OCI-LY1 (cell line): ENCODE measurements at regions not wholly inside any gene's neighbourhood (a gene's known extent, or its start where the extent isn't known, plus 50 kb on each side); places are given as distances from the start of the nearest gene placed in this dataset.

Source experiments
- H2AFZ ChIP-seq: fragments of 200-600 bp; sonication (generic), shearing (Covaris generic); 2 replicates; pipeline ENCODE4 v1.6.0; 2014; ENCODE audit warnings: antibody characterized with exemption, mild to moderate bottlenecking, low read length
- H3F3A ChIP-seq: fragments of 200-600 bp; sonication (generic), shearing (Covaris generic); 2 replicates; pipeline ENCODE4 v1.6.0; 2014; ENCODE audit warnings: mild to moderate bottlenecking, antibody characterized with exemption, low read length, moderate library complexity; ENCODE audit not compliant: insufficient read depth
- H3K27ac ChIP-seq: fragments of 200-600 bp; sonication (generic); 2 replicates; pipeline ENCODE4 v1.5.1; 2014; ENCODE audit warnings: low read length, mixed run types, mild to moderate bottlenecking, low read depth; ENCODE audit not compliant: poor library complexity, severe bottlenecking
- H3K27me3 ChIP-seq: fragments of 200-600 bp; sonication (generic); 2 replicates; pipeline ENCODE4 v1.6.0; 2014; ENCODE audit warnings: antibody characterized with exemption, mild to moderate bottlenecking, low read length, moderate library complexity; ENCODE audit not compliant: insufficient read depth
- H3K36me3 ChIP-seq: fragments of 200-600 bp; sonication (generic); 2 replicates; pipeline ENCODE4 v1.6.1; 2014; ENCODE audit warnings: mild to moderate bottlenecking, antibody characterized with exemption, low read length, moderate library complexity, mixed read lengths; ENCODE audit not compliant: insufficient read depth
- H3K4me1 ChIP-seq: fragments of 200-600 bp; sonication (generic); 2 replicates; pipeline ENCODE4 v1.5.1; 2014; ENCODE audit warnings: mild to moderate bottlenecking, low read length, moderate library complexity; ENCODE audit not compliant: insufficient read depth, severe bottlenecking
- H3K4me2 ChIP-seq: fragments of 200-600 bp; sonication (generic), shearing (Covaris generic); 2 replicates; pipeline ENCODE4 v1.6.1; 2014; ENCODE audit warnings: low read length
- H3K4me3 ChIP-seq: fragments of 200-600 bp; sonication (generic); 2 replicates; pipeline ENCODE4 v1.5.1; 2014; ENCODE audit warnings: low read length, low read depth, mild to moderate bottlenecking, mixed read lengths; ENCODE audit not compliant: poor library complexity, severe bottlenecking
- H3K79me2 ChIP-seq: fragments of 200-600 bp; shearing (Covaris generic); 2 replicates; pipeline ENCODE4 v1.6.1; 2016; ENCODE audit warnings: mixed run types, low read length, mixed read lengths; ENCODE audit not compliant: insufficient read depth
- H3K9ac ChIP-seq: fragments of 200-600 bp; sonication (generic), shearing (Covaris generic); 2 replicates; pipeline ENCODE4 v1.6.1; 2014; ENCODE audit warnings: mild to moderate bottlenecking, low read length, mixed read lengths
- H3K9me2 ChIP-seq: fragments of 200-600 bp; sonication (generic), shearing (Covaris generic); 2 replicates; pipeline ENCODE4 v1.6.1; 2014; ENCODE audit warnings: low read depth, mild to moderate bottlenecking, low read length, mixed read lengths
- H3K9me3 ChIP-seq: fragments of 200-600 bp; shearing (Covaris generic); 2 replicates; pipeline ENCODE4 v1.6.1; 2014; ENCODE audit warnings: low read length, mixed read lengths
- H4K20me1 ChIP-seq: fragments of 200-600 bp; sonication (generic), shearing (Covaris generic); 2 replicates; pipeline ENCODE4 v1.6.0; 2016; ENCODE audit warnings: mild to moderate bottlenecking, low read length; ENCODE audit not compliant: insufficient read depth
- EZH2 ChIP-seq: fragments of 200-600 bp; sonication (generic), shearing (Covaris generic); IDR thresholded peaks from 2 replicates; pipeline ENCODE4 v1.8.0; 2017; ENCODE audit warnings: borderline replicate concordance, mixed run types, mild to moderate bottlenecking, antibody characterized with exemption, low read length, moderate library complexity, mixed read lengths
- TF ChIP-seq, protein P1 (sequence below): fragments of 200-600 bp; sonication (generic), shearing (Covaris generic); IDR thresholded peaks from 2 replicates; pipeline ENCODE4 v1.5.1; 2017; ENCODE audit warnings: mild to moderate bottlenecking, antibody characterized with exemption, low read length, moderate library complexity, mixed read lengths

GRCh38 chr2:22967756-22968155 lies 417.2 kb upstream of the KLHL29 start:
- no peak overlapping the region for H3K9ac ChIP-seq
- no peaks in the 10 kb centered on the region for H3K9me3 ChIP-seq
- H2AFZ ChIP-seq, result no peak overlapping the region

DNA sequence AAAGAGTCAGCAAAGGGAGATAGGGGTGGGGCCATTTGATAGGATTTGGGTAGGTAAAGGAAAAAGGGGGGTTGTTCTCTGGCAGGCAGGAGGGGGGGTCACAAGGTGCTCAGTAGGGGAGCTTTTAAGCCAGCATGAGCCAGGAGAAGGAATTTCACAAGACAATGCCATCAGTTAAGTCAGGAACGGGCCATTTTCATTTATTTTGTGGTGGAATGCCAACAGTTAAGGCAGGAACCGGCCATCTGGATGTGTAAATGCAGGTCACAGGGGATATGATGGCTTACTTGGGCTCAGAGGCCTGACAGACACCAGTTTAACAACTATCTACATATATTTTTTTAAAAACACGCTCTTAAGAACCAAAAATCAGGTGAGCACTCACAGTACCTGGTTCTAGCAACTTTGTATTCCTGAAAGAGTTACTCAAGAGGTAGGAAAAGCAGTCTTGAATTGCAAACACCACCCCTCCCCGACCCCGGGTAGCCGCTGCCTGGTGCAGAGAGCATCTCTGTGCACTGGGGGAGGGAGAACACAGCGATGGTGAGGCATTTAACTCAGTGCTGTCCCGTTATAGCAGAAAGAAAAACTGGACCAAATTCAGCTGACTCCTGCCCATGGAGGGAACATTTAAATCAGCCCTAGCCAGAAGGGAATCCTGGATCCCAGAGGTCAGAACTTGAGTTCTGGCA lies 414.5 kb upstream of the KLHL29 start:
- H3K4me3 ChIP-seq, result no peak overlapping the region

More at GRCh38 chr2:22967756-22968155, 417.2 kb upstream of the KLHL29 start:
- Histone ChIP-seq H4K20me1 (no peaks in the 10 kb centered on the region), H3K4me2 (no peak overlapping the region), H3K36me3 (no peaks in the 10 kb centered on the region), H3K4me1 (no peaks in the 10 kb centered on the region), H3K27ac (no peak overlapping the region), H3K79me2 (no peaks in the 10 kb centered on the region), H3K4me3 (no peak overlapping the region), H3F3A (no peaks in the 10 kb centered on the region), H3K9me2 (no peaks in the 10 kb centered on the region), H3K27me3 (no peaks in the 10 kb centered on the region)
- TF ChIP-seq EZH2, result no peak
- TF ChIP-seq, protein P1, sequence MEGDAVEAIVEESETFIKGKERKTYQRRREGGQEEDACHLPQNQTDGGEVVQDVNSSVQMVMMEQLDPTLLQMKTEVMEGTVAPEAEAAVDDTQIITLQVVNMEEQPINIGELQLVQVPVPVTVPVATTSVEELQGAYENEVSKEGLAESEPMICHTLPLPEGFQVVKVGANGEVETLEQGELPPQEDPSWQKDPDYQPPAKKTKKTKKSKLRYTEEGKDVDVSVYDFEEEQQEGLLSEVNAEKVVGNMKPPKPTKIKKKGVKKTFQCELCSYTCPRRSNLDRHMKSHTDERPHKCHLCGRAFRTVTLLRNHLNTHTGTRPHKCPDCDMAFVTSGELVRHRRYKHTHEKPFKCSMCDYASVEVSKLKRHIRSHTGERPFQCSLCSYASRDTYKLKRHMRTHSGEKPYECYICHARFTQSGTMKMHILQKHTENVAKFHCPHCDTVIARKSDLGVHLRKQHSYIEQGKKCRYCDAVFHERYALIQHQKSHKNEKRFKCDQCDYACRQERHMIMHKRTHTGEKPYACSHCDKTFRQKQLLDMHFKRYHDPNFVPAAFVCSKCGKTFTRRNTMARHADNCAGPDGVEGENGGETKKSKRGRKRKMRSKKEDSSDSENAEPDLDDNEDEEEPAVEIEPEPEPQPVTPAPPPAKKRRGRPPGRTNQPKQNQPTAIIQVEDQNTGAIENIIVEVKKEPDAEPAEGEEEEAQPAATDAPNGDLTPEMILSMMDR, result no peak

GRCh38 chr2:22970991-22971390 lies 414.0 kb upstream of the KLHL29 start:
- no peaks in the 10 kb centered on the region for H4K20me1 ChIP-seq
- no peak for TF ChIP-seq EZH2
- TF ChIP-seq, protein P1, result no peak
- H3K9me2 ChIP-seq, result no peaks in the 10 kb centered on the region
- no peaks in the 10 kb centered on the region for H3K79me2 ChIP-seq
- H3K27me3 ChIP-seq, result no peaks in the 10 kb centered on the region
- H3K9me3 ChIP-seq, result no peaks in the 10 kb centered on the region
- H3K9ac ChIP-seq, result no peak overlapping the region
- H3K4me3 ChIP-seq, result no peak overlapping the region
- no peaks in the 10 kb centered on the region for H3F3A ChIP-seq
- H3K27ac ChIP-seq, result no peak overlapping the region
- no peaks in the 10 kb centered on the region for H3K4me1 ChIP-seq
- H2AFZ ChIP-seq, result no peak overlapping the region
- H3K4me2 ChIP-seq, result no peak overlapping the region
- H3K36me3 ChIP-seq, result no peaks in the 10 kb centered on the region

More for the DNA sequence above, 414.5 kb upstream of the KLHL29 start:
- Histone ChIP-seq H3K9me3 (no peaks in the 10 kb centered on the region), H3K36me3 (no peaks in the 10 kb centered on the region), H3K4me1 (no peaks in the 10 kb centered on the region), H3K9ac (no peak overlapping the region), H3K9me2 (no peaks in the 10 kb centered on the region), H3K27me3 (no peaks in the 10 kb centered on the region), H3K4me2 (no peak overlapping the region), H4K20me1 (no peaks in the 10 kb centered on the region), H3K79me2 (no peaks in the 10 kb centered on the region), H3F3A (no peaks in the 10 kb centered on the region), H3K27ac (no peak overlapping the region), H2AFZ (no peak overlapping the region)
- TF ChIP-seq EZH2, result no peak
- TF ChIP-seq, protein P1, result no peak
